OCI-LY1 (cell line): ENCODE measurements at regions not wholly inside any gene's neighbourhood (a gene's known extent, or its start where the extent isn't known, plus 50 kb on each side); places are given as distances from the start of the nearest gene placed in this dataset.

Experiments used
- H2AFZ ChIP-seq: fragments of 200-600 bp; sonication (generic), shearing (Covaris generic); 2 replicates; pipeline ENCODE4 v1.6.0; 2014; ENCODE audit warnings: antibody characterized with exemption, mild to moderate bottlenecking, low read length
- H3F3A ChIP-seq: fragments of 200-600 bp; sonication (generic), shearing (Covaris generic); 2 replicates; pipeline ENCODE4 v1.6.0; 2014; ENCODE audit warnings: mild to moderate bottlenecking, antibody characterized with exemption, low read length, moderate library complexity; ENCODE audit not compliant: insufficient read depth
- H3K27ac ChIP-seq: fragments of 200-600 bp; sonication (generic); 2 replicates; pipeline ENCODE4 v1.5.1; 2014; ENCODE audit warnings: low read length, mixed run types, mild to moderate bottlenecking, low read depth; ENCODE audit not compliant: poor library complexity, severe bottlenecking
- H3K27me3 ChIP-seq: fragments of 200-600 bp; sonication (generic); 2 replicates; pipeline ENCODE4 v1.6.0; 2014; ENCODE audit warnings: antibody characterized with exemption, mild to moderate bottlenecking, low read length, moderate library complexity; ENCODE audit not compliant: insufficient read depth
- H3K36me3 ChIP-seq: fragments of 200-600 bp; sonication (generic); 2 replicates; pipeline ENCODE4 v1.6.1; 2014; ENCODE audit warnings: mild to moderate bottlenecking, antibody characterized with exemption, low read length, moderate library complexity, mixed read lengths; ENCODE audit not compliant: insufficient read depth
- H3K4me1 ChIP-seq: fragments of 200-600 bp; sonication (generic); 2 replicates; pipeline ENCODE4 v1.5.1; 2014; ENCODE audit warnings: mild to moderate bottlenecking, low read length, moderate library complexity; ENCODE audit not compliant: insufficient read depth, severe bottlenecking
- H3K4me2 ChIP-seq: fragments of 200-600 bp; sonication (generic), shearing (Covaris generic); 2 replicates; pipeline ENCODE4 v1.6.1; 2014; ENCODE audit warnings: low read length
- H3K4me3 ChIP-seq: fragments of 200-600 bp; sonication (generic); 2 replicates; pipeline ENCODE4 v1.5.1; 2014; ENCODE audit warnings: low read length, low read depth, mild to moderate bottlenecking, mixed read lengths; ENCODE audit not compliant: poor library complexity, severe bottlenecking
- H3K79me2 ChIP-seq: fragments of 200-600 bp; shearing (Covaris generic); 2 replicates; pipeline ENCODE4 v1.6.1; 2016; ENCODE audit warnings: mixed run types, low read length, mixed read lengths; ENCODE audit not compliant: insufficient read depth
- H3K9ac ChIP-seq: fragments of 200-600 bp; sonication (generic), shearing (Covaris generic); 2 replicates; pipeline ENCODE4 v1.6.1; 2014; ENCODE audit warnings: mild to moderate bottlenecking, low read length, mixed read lengths
- H3K9me2 ChIP-seq: fragments of 200-600 bp; sonication (generic), shearing (Covaris generic); 2 replicates; pipeline ENCODE4 v1.6.1; 2014; ENCODE audit warnings: low read depth, mild to moderate bottlenecking, low read length, mixed read lengths
- H3K9me3 ChIP-seq: fragments of 200-600 bp; shearing (Covaris generic); 2 replicates; pipeline ENCODE4 v1.6.1; 2014; ENCODE audit warnings: low read length, mixed read lengths
- H4K20me1 ChIP-seq: fragments of 200-600 bp; sonication (generic), shearing (Covaris generic); 2 replicates; pipeline ENCODE4 v1.6.0; 2016; ENCODE audit warnings: mild to moderate bottlenecking, low read length; ENCODE audit not compliant: insufficient read depth
- CTCF ChIP-seq: fragments of 200-600 bp; sonication (generic), shearing (Covaris generic); IDR thresholded peaks from 2 replicates; pipeline ENCODE4 v1.5.1; 2017; ENCODE audit warnings: mild to moderate bottlenecking, antibody characterized with exemption, low read length, moderate library complexity, mixed read lengths
- EZH2 ChIP-seq: fragments of 200-600 bp; sonication (generic), shearing (Covaris generic); IDR thresholded peaks from 2 replicates; pipeline ENCODE4 v1.8.0; 2017; ENCODE audit warnings: borderline replicate concordance, mixed run types, mild to moderate bottlenecking, antibody characterized with exemption, low read length, moderate library complexity, mixed read lengths

- TF ChIP-seq CTCF (no peak), EZH2 (no peak)
- no peak overlapping the region for H3K9ac ChIP-seq
- H3K4me2 ChIP-seq: no peak overlapping the region
- H4K20me1 ChIP-seq: no peaks in the 10 kb centered on the region
- H3F3A ChIP-seq: no peaks in the 10 kb centered on the region
- no peaks in the 10 kb centered on the region for H3K9me3 ChIP-seq
- no peaks in the 10 kb centered on the region; the same call in 1 of the 2 replicates for H3K9me2 ChIP-seq
- H3K27me3 ChIP-seq: no peaks in the 10 kb centered on the region
- H3K27ac ChIP-seq: no peak overlapping the region
- H3K4me3 ChIP-seq: no peak overlapping the region
- no peaks in the 10 kb centered on the region for H3K4me1 ChIP-seq
- H2AFZ ChIP-seq: no peak overlapping the region
- H3K79me2 ChIP-seq: no peaks in the 10 kb centered on the region
- no peaks in the 10 kb centered on the region for H3K36me3 ChIP-seq
These were observed 732.9 kb upstream of the BCHE start for GRCh38 chr3:166570102-166570501.

- Histone ChIP-seq H3K4me1 (no peaks in the 10 kb centered on the region), H3K79me2 (no peaks in the 10 kb centered on the region), H3K9me3 (no peaks in the 10 kb centered on the region), H3K4me3 (no peak overlapping the region), H4K20me1 (no peaks in the 10 kb centered on the region), H3K4me2 (no peak overlapping the region), H3K36me3 (no peaks in the 10 kb centered on the region), H3K9ac (no peak overlapping the region), H3F3A (no peaks in the 10 kb centered on the region), H3K27me3 (no peaks in the 10 kb centered on the region), H3K9me2 (no peaks in the 10 kb centered on the region; the same call in 1 of the 2 replicates), H3K27ac (no peak overlapping the region), H2AFZ (no peak overlapping the region)
- TF ChIP-seq CTCF (no peak), EZH2 (no peak)
These were observed 732.4 kb upstream of the BCHE start for GRCh38 chr3:166569589-166569988.

DNA sequence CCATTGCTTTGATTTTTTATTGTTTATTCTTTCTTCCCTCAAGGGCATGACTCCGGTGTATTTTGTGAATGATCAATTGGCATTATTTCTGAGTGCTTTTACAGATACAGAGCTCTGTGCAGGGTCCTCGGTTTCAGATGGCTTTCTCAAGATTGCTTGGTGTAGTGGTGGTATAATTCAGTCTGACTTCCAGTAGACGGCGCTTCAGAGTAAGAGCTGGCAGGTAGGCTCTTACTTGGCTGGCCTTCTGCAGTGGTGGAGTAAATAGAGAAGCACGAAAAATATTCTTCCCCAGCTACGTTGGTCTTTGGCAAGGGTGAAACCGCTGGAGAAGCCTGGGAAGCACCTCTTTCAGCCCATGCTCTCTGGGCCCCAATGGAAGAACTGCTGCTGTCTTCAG is 723.0 kb upstream of the BCHE start:
- no peak overlapping the region for H3K4me2 ChIP-seq
- H3K4me3 ChIP-seq: no peak overlapping the region
- H3K4me1 ChIP-seq: no peaks in the 10 kb centered on the region
- H3K9me3 ChIP-seq: no peaks in the 10 kb centered on the region
- H3K27me3 ChIP-seq: no peaks in the 10 kb centered on the region
- no peaks in the 10 kb centered on the region for H3F3A ChIP-seq
- H2AFZ ChIP-seq: no peak overlapping the region
- TF ChIP-seq EZH2 (no peak), CTCF (peak; percentile 42; the same call in 1 of the 2 replicates)
- no peak overlapping the region for H3K9ac ChIP-seq
- no peaks in the 10 kb centered on the region for H3K9me2 ChIP-seq
- H3K79me2 ChIP-seq: no peaks in the 10 kb centered on the region
- H3K36me3 ChIP-seq: no peaks in the 10 kb centered on the region
- no peaks in the 10 kb centered on the region for H4K20me1 ChIP-seq
- H3K27ac ChIP-seq: no peak overlapping the region
